ENCODE measurements at regions not wholly inside any gene's neighbourhood (a gene's known extent, or its start where the extent isn't known, plus 50 kb on each side); places are given as distances from the start of the nearest gene placed in this dataset.

DNA sequence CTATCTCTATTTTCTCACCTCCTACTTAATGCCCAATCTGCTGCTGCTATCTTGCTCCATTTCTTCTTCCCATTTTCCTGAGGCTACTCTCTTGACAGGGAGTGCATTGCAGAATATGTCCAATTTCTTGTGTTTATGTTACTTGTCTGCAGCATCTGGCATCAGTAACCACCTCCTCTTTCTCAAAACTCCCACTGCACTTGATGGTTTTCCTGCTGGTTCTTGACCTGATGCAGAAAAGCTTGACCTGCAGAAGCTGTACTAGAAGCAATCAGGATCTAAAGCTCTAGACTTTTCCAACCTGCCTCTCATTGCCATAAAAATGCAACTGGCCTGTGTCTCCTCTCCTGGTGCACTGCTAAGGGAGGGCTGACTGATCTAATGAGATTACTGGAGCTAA lies 287.8 kb downstream of the ZEB1 start:
- DNase-seq (ENCODE audit: low spot score): peak; percentile 7

DNA sequence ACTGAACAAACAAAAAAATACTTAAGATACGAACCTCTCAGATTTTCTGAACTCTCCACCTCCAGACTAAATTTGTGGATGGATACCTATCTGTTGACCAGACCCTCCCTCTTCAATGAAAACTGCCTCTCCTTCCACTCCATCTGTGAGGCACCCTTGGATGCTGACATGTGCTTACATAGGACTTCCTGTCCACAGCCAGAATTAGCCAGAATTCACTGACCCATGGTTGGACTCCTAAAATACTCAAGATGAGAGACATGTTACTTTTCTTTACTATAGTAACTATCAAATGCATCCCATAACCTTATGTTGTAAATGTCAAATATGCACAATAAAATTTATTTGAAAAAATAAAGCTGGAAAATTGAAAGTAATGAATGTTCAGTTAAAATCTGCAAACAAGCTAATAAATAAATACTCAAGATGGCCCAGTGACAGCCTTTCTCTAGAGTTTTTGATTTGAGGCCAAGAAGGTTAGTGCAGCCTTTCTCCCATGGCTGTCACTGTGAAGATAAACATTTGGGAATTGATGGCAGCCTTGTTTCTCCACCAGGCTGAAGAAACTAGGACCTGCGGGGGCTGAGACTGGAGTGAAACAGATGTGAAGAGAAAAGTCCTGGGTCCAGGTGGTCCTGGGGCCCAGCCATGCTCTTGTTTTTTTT lies 287.0 kb downstream of the ZEB1 start:
- peak; percentile 4 for DNase-seq (ENCODE audit: low spot score)

DNA sequence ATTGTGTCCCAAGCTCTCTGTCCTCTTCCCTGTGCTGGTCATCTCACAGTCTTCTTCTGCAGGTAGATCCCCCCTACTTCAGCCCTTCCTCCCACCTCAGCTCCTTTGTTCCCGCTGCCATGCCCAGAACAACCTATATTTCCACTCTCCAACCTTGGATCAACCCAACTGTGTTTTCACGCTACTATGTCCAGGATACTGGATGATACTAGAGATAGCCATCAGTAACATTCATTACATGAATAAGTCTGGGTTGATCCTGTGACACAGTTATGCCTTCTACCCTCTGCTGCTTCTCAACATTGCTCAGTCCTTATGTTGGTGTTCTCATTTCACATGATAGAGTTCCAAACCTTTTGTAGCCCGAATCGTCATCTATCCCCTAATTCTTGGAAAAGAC lies 286.4 kb downstream of the ZEB1 start:
- peak; percentile 1 for DNase-seq (ENCODE audit: low spot score)

DNA sequence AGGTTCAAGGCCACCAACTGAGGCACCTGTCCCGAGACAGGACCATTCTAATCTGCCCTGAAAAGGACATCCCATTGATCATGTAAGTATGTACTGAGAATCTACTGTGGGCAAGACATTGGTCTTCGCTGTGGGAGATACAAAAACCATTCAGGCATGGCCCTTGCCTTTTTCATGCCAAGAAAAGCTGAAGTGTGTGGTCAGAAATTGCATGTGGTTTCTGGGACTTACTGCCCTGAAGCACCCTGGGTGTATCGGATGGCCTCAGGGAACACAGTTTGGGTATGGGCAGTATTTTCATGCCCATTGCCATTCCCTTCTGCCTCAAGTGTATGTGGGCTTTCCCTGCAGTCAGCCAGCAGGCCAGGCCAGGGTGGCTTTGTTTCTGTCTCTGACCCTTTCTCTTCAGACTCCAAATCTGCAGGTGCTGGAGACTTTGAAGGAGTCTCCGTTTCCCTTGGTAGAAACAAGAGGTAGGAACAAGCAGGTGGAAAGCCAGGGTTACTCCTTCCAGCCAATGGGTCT lies 285.7 kb downstream of the ZEB1 start:
- peak; percentile 7 for DNase-seq (ENCODE audit: low spot score)

DNA sequence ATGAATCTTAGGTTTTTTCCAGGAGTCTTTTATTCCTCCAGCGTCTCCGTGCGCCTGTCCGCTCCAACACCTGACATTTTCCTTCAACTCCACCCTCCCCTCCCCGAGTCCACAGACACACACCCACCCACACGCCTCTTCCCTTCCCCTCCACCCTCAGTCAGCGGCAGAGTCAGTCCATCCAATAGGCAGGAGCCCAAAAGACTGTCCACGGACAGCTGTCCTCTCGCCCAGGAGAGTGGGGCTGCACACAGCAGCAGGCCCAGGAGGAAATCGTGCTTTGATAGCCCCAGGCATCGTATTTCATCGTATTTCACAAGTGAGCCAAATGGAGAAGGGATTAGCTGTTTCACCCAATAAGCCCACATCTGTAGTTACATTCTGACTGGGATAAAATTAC lies 285.1 kb downstream of the ZEB1 start:
- no peak for DNase-seq (ENCODE audit: low spot score)

DNA sequence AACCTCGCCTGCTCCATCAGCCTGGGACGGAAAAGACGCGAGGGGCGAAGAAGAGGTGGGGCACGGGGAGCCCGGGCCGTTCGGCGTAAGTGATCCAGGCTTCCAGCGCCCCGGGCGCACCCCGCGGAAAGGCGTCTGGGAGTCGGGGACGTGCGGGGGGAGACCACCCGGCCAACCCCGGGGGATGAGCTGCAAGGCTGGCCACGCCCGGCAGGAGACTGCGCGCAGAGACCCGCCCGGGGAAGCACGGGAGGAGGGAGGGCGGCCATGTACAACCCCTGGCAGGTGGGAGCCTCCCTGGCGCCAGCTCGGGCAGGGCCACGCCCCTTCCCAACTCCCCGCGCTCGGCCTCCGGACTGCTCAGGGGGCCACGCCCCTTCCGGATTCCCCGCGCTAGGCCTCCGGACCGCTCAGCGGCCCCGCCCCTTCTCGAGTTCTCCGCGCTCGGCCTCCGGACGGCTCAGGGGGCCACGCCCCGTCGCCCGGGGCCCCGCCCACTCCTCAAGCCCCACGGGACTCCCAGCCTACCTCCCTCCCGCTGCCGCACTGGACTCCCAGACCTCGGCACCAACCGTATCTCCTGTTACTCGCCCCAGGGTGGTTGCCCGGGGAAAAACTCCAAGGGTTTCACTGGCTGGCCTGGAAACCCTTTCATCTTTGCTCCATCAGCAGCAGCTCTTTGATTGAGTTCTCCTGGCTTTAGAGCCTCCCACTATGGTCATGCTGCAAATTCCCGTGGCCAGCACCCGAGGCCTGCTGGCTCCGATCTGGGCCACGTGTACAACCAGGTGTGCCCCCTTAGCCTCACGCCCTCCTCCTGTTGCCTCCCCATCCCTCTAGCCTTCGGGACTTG lies 284.4 kb downstream of the ZEB1 start:
- peak; percentile 93 for DNase-seq (ENCODE audit: low spot score)

DNA sequence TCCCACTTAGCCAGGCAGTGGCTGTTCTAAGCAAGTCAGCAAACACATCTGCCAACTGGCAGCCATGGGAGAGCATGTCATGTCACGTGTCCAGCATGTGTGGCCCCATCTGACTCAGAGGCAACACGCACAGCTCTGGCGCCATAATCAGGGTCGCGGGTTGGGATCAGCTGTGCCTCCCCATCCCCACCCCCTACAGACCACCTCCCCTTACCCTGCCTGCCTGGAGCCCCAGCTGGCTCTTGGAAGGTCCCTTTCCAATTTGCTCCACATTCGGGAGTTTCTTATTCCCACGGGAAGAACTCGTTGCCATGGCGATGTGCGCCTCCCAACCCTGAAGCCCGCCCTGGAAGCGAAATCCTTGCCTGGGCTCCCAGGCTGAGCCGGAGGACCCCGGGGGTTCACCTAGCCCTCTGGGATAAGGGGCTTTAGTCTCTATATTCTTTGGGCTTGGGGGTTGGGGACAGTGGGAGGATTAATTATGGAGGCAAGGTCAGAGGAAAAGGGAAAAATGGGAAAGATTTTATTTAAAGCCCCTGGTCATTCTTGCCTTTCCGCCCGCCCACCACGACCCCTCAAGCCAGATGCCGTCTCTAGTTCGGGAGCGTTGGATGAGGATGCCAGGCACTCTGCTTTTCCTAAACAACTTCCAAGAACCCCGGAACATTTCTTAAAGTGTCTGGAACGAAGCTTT lies 283.7 kb downstream of the ZEB1 start:
- DNase-seq (ENCODE audit: low spot score): peak; percentile 83

DNA sequence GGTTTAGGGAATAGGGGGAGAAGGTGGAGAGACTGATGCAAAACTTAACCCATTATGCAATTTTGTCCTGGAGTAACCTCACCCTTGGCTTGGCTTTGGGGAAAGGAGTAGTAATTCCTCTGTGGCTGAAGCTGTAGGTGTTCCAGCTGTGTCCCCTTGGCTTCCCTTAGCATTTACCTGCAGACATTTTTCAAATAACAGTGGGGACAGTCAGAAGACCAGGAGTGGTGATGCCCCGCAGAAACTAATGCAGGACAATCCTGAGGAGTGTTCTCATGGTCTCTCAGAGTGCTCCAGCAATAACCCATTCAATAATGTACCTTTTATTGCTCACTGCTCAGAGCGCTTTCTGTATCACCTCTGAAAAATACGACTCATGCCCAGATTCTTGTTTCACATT lies 282.1 kb downstream of the ZEB1 start:
- no peak for DNase-seq (ENCODE audit: low spot score)

DNA sequence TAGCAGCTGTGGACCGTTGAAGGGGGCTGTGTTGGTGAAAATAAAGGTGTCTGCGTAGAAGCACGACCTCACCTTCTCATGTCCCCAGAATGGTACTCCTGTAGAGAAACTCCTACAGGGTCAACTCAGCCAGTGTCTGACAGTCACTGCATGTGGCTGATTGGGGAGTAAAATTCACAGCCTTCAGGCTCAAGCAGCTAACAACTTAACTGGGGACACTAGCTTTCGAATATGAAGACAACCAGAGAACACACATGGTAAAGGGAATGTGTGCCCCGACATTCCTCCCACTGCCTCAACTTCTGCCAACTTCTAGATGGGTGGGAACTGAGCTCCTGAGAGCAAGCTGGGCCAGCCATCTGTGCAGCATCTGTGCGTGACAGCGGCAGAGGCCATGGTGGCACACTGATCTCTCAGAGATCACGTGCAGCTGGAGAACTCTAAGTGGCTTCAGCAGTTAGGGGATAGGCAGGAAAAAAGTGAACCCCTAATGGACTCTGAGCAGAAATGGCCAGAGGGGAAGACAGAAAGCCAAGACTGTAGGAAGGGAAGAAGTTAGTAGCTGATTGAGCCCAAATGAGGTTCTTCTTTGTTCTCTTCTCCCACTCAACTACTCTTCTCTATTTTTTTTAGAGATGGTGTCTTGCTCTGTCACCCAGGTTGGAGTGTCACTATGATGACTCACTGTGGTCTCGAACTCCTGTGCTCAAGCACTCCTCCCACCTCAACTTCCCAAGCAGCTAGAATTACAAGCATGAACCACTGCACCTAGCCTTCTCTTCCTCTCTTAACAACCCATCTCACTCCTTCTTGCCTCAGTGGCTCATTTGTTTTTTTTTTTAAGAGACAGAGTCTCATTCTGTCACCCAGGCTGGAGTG lies 280.8 kb downstream of the ZEB1 start:
- no peak for DNase-seq (ENCODE audit: low spot score)

DNA sequence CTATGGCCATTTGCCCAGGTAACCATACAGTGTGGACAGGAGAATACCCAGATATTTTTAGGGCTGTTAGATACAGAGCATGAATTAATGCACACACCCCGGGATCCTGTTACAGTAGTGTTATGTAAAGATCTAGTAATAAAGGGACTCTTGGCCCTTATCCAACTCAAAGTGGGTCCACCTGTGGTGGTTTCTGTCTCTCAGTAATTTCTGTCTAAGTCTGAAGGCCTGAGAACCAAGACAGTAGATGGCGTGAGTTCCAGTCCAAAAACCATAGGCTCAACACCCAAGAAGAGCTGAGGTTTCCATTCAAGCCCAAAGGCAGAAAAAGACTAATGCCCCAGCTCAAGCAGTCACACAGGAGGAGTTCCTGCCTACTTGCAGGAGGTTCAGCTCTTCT lies 277.7 kb downstream of the ZEB1 start:
- DNase-seq (ENCODE audit: low spot score): no peak

DNA sequence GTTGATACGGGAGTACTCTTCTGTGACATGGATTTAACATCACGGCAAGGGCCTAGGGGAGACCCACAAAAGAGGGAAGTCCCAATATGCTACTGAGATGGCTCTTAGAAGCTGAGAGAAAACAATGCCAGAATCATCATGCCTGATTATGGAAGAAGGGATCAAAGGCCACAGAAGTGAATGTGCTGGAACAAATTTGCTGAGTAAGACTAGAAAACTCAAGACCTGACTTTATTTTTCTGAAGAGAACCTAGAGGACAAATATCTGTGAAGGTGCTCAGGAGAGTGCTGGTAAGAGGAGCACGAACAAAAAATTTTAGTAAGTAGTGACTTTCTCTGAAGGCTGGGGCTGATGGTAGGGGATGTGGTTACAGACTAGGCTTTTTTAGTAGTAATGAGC lies 277.0 kb downstream of the ZEB1 start:
- DNase-seq (ENCODE audit: low spot score): no peak

DNA sequence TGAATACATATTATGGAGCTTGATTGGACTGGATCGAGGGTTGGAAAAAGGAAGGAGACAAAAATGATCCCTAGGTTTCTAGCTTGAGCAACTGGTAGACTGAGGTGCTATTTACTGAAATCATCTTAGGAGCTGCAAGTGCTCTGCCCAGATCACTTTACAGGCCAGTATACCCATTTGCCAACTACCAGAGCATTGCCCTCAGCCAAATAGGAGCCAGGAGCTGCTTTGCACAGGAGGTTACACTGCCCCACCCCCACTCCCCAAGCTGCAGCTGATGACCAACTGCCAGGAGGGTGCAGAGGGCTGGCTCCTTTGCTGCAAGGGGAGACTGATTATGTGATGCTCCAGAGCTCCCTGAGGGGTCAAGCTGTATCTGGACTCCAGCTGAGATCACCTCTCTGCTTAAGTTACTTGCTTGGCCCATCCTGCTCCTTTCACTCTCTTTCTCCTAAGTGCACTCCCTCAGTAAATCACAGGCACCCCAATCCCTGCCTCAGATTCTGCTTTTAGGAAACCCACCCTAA lies 275.4 kb downstream of the ZEB1 start:
- DNase-seq (ENCODE audit: low spot score): no peak

DNA sequence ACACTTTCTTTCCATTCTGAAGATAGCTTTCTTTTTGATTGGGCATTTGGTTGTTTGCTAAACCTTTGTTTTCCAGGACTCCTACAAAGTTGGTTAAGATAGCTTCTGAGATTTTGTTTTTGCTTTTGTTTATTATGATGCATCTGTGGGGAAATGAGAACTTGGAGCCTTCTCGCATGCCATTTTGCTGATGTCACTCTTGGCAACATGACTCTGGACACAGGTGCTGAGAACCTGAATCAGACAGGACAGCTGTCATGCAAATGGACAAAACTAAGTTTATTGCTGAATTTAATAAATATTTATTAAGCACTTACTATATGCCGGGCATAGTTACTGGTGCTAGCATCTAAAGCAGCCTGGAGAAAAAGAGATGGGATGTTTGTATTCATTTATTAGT lies 274.1 kb downstream of the ZEB1 start:
- DNase-seq (ENCODE audit: low spot score): peak; percentile 4

DNA sequence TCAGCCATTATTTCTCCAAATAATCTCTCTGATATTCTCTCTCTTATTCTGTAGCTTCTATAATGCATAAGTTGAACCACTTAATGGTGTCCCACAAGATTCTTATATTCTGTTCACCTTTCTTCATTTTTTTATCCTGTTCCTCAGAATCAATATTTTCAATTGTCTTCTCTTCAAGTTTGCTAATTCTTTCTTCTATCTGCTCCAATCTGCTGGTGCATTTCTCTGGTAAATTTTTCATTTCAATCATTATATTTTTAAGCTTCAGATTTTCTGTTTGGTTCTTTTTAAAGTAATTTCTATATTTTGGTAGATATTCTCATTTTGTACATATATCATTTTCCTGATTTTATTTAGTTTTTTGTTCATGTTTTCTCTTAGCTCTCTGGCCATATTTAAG lies 272.6 kb downstream of the ZEB1 start:
- DNase-seq (ENCODE audit: low spot score): no peak

DNA sequence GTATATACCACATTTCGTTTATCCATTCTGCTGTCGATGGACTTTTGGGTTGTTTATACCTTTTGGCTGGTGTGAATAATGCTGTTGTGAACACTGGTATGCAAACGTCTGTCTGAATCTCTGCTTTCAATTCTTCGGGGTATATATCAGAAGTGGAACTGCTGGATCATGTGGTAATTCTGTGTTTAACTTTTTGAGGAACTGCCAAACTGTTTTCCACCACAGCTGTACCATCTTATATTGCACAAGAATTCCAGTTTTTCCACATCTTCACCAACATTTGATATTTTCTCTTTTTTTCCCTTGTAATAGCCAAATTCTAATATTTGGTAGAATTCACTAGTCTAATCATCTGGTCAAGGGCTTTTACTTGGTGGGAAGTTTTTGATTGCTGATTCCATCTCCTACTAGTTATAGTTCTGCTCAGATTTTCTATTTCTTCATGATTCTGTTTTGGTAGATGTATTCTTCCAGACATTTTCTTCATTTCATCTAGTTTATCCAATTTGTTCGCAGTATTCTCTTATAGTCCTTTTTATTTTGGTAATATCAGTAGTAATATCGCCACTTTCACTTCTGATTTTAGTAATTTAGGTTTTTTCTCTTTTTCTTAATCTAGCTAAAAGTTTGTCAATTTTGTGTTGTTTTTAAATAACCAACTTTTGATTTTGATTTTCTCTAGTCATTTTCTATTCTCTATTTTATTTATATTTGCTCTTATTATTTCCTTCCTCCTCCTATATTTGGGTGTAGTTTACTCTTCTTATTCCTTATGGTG lies 271.2 kb downstream of the ZEB1 start:
- DNase-seq (ENCODE audit: low spot score): no peak

DNA sequence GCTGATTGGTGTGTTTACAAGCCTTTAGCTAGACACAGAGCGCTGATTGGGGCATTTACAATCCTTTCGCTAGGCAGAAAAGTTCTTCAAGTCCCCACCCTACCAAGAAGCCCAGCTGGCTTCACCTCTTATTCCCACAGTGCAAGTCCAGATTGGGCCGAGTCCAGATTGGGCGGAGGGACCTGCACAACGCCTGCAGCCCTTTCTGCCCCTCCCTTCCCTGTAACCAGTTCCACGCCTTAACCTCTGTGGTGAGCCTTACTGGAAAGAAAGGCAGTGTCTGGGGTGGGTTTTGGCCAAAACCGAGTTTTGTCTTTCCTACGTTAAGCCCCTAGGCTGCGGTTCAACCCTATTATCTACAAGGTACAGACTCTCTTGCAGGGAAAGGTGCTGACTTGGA lies 268.7 kb downstream of the ZEB1 start:
- DNase-seq (ENCODE audit: low spot score): no peak

DNA sequence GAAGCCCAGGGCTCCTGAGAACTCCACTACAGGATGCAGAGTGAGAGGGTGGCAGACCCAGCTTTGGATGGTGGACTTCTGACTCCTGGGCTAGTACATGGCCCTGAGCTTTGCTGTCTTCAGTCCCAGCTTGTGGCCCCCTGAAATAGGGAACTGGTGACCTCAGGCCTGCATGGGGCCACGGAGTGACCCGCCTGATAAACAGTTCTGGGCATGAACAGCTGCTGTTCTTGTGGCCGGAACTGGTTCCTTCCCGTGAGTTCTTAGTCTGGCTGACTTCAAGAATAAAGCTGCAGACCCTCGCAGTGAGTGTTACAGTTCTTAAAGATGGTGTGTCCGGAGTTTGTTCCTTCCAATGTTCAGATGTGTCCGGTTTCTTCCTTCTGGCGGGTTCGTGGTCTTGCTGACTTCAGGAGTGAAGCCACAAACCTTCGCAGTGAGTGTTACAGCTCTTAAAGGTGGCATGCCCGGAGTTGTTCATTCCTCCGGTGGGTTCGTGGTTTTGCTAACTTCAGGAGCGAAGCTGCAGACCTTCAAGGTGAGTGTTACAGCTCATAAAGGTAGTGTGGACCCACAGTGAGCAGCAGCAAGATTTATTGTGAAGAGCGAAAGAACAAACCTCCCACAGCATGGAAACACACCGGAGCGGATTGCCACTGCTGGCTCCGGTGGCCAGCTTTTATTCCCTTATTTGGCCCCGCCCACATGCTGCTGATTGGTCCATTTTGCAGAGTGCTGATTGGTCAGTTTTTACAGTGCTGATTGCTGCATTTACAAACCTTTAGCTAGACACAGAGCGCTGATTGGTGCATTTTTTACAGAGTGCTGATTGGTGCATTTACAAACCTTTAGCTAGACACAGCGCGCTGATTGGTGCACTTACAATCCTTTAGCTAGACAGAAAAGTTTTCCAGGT lies 268.0 kb downstream of the ZEB1 start:
- DNase-seq (ENCODE audit: low spot score): peak; percentile 44

DNA sequence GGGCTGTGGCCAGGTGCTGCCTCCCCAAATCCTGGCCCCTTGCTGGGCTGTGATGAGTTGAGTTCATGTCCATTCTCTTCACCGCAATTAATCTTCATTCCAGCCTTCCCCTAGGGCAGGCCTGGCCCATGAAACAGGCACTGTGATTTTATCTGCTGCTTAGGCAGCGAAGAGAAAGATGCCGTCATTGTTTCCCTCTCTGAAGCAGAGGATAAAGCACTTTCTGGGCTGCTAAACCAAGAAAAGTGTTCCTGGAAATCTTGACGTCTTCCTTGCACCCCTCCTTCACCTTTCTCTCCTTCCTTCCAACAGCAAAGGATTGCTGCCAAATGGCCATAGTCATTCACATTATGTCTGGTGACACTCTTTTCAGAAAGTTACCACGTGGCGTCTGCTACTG lies 265.9 kb downstream of the ZEB1 start:
- DNase-seq (ENCODE audit: low spot score): no peak

DNA sequence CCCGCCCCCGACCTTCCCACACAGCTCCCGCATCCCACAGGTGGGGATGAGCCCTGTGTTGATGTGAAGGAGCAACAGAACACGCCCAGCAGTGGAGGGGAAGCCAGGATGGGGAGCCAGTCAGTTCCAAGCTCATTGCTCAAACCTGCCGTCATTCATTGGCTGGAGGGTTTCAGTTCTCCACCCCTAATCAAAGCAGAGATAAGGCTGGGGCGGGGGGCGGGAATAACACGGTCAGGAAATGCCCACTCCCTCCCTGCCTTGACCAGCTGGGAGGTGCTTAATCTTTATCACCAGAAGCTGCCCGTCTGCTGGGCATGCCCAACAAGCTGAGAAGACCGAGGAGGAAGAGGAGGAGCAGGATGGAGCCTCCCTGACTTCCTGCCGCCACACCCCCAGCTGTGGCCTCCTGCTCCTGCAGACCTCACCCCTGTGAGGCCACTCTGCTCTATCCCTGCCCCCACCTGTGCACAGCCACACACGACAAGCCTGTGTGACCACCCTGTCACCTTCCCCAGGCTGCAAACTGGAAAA lies 265.1 kb downstream of the ZEB1 start:
- no peak for DNase-seq (ENCODE audit: low spot score)
